ENCODE measurements at regions not wholly inside any gene's neighbourhood (a gene's known extent, or its start where the extent isn't known, plus 50 kb on each side); places are given as distances from the start of the nearest gene placed in this dataset.
"Not testable (repeated sequence)": the region's sequence is repeated elsewhere in the genome, so short reads cannot be mapped to it uniquely, and the experiment has no call there.

GRCh38 chr1:222906271-222906739, 91.5 kb downstream of the DISP1 start:
- not testable (repeated sequence) for TF ChIP-seq MAX (IDR thresholded peaks at IDR 0.05; ENCODE audit: low read depth); CTCF (IDR thresholded peaks at IDR 0.05); RAD21 (IDR thresholded peaks at IDR 0.05; ENCODE audit: low read length); ZBTB33 (IDR thresholded peaks at IDR 0.05; ENCODE audit: borderline replicate concordance, low read depth); MEF2A (IDR thresholded peaks at IDR 0.05; ENCODE audit: borderline replicate concordance, low read depth); NFIC (IDR thresholded peaks at IDR 0.05; ENCODE audit: borderline replicate concordance)
